GM18867 (cell line): ENCODE measurements at regions not wholly inside any gene's neighbourhood (a gene's known extent, or its start where the extent isn't known, plus 50 kb on each side); places are given as distances from the start of the nearest gene placed in this dataset.
"Not testable (repeated sequence)": the region's sequence is repeated elsewhere in the genome, so short reads cannot be mapped to it uniquely, and the experiment has no call there.

Experiments used
- ATAC-seq: cut with Tn5 transposase; IDR thresholded peaks from one replicate; pipeline ENCODE4 v1.9.1; 2021; ENCODE audit warnings: mild to moderate bottlenecking, moderate library complexity; ENCODE audit not compliant: unreplicated experiment

- no peak for ATAC-seq
These were observed 96.8 kb upstream of the USP24 start for GRCh38 chr1:55311979-55312378.

GRCh38 chr1:55311057-55311641, 96.0 kb upstream of the USP24 start:
- ATAC-seq: no peak

- no peak for ATAC-seq
These were observed 95.4 kb upstream of the USP24 start for GRCh38 chr1:55310505-55310971.

GRCh38 chr1:55309786-55310504, 94.8 kb upstream of the USP24 start:
- ATAC-seq: no peak

- no peak for ATAC-seq
These were observed 93.9 kb upstream of the USP24 start for GRCh38 chr1:55309053-55309452.

- no peak for ATAC-seq
These were observed 90.6 kb upstream of the USP24 start for GRCh38 chr1:55305735-55306134.

GRCh38 chr1:55304229-55304740, 89.1 kb upstream of the USP24 start:
- ATAC-seq: no peak

- ATAC-seq: no peak
These were observed 87.8 kb upstream of the USP24 start for GRCh38 chr1:55302972-55303371.

GRCh38 chr1:55301912-55302311, 86.7 kb upstream of the USP24 start:
- no peak for ATAC-seq

GRCh38 chr1:55300975-55301374, 85.8 kb upstream of the USP24 start:
- ATAC-seq: no peak

GRCh38 chr1:55298167-55298894, 83.2 kb upstream of the USP24 start:
- ATAC-seq: no peak

- not testable (repeated sequence) for ATAC-seq
These were observed 81.1 kb upstream of the USP24 start for GRCh38 chr1:55296247-55296646.

- ATAC-seq: no peak
These were observed 74.5 kb upstream of the USP24 start for GRCh38 chr1:55289614-55290013.

GRCh38 chr1:55289042-55289441, 73.9 kb upstream of the USP24 start:
- ATAC-seq: no peak

- peak; percentile 87 for ATAC-seq
These were observed 73.1 kb upstream of the USP24 start for GRCh38 chr1:55288245-55288644.

GRCh38 chr1:55287723-55288122, 72.6 kb upstream of the USP24 start:
- ATAC-seq: peak; percentile 51

- ATAC-seq: no peak
These were observed 71.9 kb upstream of the USP24 start for GRCh38 chr1:55286856-55287602.

- ATAC-seq: no peak
These were observed 70.7 kb upstream of the USP24 start for GRCh38 chr1:55285834-55286233.

- no peak for ATAC-seq
These were observed 69.7 kb upstream of the USP24 start for GRCh38 chr1:55284856-55285255.

GRCh38 chr1:55282058-55282457, 66.9 kb upstream of the USP24 start:
- no peak for ATAC-seq

GRCh38 chr1:55280731-55281130, 65.6 kb upstream of the USP24 start:
- ATAC-seq: no peak
